AG09319 (cell line): ENCODE measurements at regions not wholly inside any gene's neighbourhood (a gene's known extent, or its start where the extent isn't known, plus 50 kb on each side); places are given as distances from the start of the nearest gene placed in this dataset.

Source experiments
- DNase-seq: peaks from one replicate; pipeline ENCODE4 v3.0.0-alpha.2; 2010; ENCODE audit warnings: low read depth; ENCODE audit errors: extremely low read depth
- CTCF ChIP-seq: IDR thresholded peaks from 2 replicates; pipeline ENCODE4 v1.5.1; 2011; ENCODE audit warnings: low read depth, mild to moderate bottlenecking, inconsistent platforms, low read length, moderate library complexity

- no peak for TF ChIP-seq CTCF
- DNase-seq = no peak
These were observed 400.0 kb upstream of the FLRT2 start for GRCh38 chr14:85129921-85130320.

- DNase-seq = no peak
- no peak for TF ChIP-seq CTCF
These were observed 398.6 kb upstream of the FLRT2 start for GRCh38 chr14:85131226-85131922.

DNA sequence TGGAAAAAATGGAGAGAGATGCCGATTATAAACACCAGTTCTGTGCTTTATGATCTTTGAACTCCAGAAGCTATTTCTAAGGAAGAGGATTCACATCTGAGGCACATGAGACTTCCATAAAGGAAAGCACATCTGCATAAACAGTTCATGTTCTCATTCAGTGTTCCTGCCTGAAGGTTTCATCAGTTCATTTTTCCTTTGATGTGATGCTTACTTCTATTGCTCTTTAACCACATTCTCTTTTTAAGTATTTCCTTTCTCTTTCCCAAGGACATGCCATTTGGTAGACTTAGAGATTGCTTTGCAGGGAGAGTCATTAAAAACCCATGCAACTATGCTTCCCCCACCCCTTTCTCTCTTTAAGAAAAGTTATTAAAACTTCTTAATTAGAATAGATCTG is 387.0 kb upstream of the FLRT2 start:
- DNase-seq = no peak
- no peak for TF ChIP-seq CTCF

DNA sequence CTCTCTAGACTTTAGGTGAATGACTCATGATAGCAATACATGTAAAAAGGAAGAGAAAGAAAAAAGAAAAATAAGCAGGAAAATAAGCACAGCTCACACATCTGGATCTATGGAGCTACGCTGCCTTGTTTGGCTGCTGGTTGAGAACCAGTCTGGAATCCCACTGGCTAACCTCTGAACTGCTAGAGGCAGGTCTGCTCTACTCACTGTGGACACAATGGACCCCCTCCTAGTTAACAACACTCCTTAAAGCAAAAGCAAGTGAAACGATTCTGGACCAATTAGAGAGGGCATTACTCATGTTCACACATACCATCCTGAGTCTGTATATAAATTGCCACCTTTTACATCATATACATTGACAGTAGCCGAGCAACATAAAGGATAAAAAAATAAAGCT is 383.2 kb upstream of the FLRT2 start:
- no peak for DNase-seq
- TF ChIP-seq CTCF = no peak

DNA sequence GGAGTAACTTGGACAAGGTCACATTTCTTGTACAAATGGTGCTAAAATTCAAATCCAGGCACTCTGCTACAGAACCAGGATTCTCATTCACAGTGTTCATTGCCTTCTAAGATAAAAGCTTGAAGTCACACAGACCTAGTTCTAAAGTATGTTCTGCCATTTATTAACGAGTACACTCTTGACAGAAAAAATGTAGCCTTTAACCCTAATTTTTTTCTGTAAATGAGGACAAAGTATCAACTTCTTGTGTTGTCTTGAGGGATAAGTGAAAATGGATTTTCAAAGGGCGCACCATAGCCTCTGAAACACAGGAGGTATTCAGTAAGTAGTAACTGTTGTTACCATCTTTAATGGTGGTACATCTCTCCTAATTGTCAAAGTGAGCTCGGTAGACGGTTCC is 379.8 kb upstream of the FLRT2 start:
- no peak for TF ChIP-seq CTCF
- no peak for DNase-seq

- DNase-seq = no peak
- no peak for TF ChIP-seq CTCF
These were observed 375.2 kb upstream of the FLRT2 start for GRCh38 chr14:85154714-85155113.

DNA sequence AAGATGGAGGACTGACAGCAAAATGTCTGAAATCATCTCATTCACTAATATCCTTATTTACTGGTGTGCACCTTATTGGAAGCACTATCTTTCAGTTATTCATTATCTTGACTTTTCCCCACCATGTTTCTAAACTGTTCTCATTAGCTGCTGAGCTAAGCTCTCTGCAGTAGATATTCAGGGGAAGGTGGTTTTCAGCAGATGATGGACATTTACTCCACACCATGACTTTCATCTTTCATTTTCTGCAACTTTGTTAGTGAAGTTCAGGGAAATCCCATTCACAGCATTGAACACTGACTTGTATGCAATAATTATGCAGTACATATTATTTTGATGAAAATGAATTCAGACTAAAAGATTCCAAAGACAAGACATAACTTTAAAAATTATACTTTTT is 373.6 kb upstream of the FLRT2 start:
- DNase-seq = no peak
- TF ChIP-seq CTCF = no peak
